Sigmoid colon (tissue), 6 donors: ENCODE measurements at regions not wholly inside any gene's neighbourhood (a gene's known extent, or its start where the extent isn't known, plus 50 kb on each side); places are given as distances from the start of the nearest gene placed in this dataset.

Experiments used
- DNase-seq: peaks from one replicate; pipeline ENCODE4 v3.0.0-alpha.2; 2019
- H3K27ac ChIP-seq, 4 donors: fragments of 200-600 bp; sonication (generic); one replicate each; pipeline ENCODE4 v1.5.1; 2016 to 2019; ENCODE audit warnings: mild to moderate bottlenecking in 1 of 4
- H3K27me3 ChIP-seq, 3 donors: fragments of 200-600 bp; sonication (generic); one replicate each; pipeline ENCODE4 v1.5.1; 2019; ENCODE audit warnings: mild to moderate bottlenecking in 1 of 3
- H3K36me3 ChIP-seq, 4 donors: fragments of 200-600 bp; sonication (generic); one replicate each; pipeline ENCODE4 v1.5.1; 2016 to 2019
- H3K4me1 ChIP-seq, 4 donors: fragments of 200-600 bp; sonication (generic); one replicate each; pipeline ENCODE4 v1.5.1; 2017 to 2019
- H3K4me3 ChIP-seq, 4 donors: fragments of 200-600 bp; sonication (generic); one replicate each; pipeline ENCODE4 v1.5.1; 2017 to 2019; ENCODE audit warnings: mild to moderate bottlenecking in 2 of 4, moderate library complexity in 1 of 4
- H3K9me3 ChIP-seq, 4 donors: fragments of 200-600 bp in 3 of 4; sonication (generic) in 3 of 4; one replicate each; pipeline versions ENCODE4 v1.5.1 to v1.6.1; 2013 to 2019
- CTCF ChIP-seq, 4 experiments: fragments of 450-650 bp in 3 of 4; fragments of 200-600 bp in 1 of 4; IDR thresholded peaks; one replicate each; pipeline ENCODE4 v1.5.1; 2016 to 2019; ENCODE audit warnings: antibody characterized with exemption in 4 of 4, mild to moderate bottlenecking in 3 of 4, moderate library complexity in 2 of 4
- EP300 ChIP-seq, 4 donors: sonication (generic); formaldehyde crosslinking; IDR thresholded peaks; one replicate each; pipeline ENCODE4 v1.6.1; 2017; ENCODE audit warnings: antibody characterized with exemption in 4 of 4
- POLR2A ChIP-seq, 2 donors: fragments of 450-650 bp; IDR thresholded peaks; one replicate each; pipeline ENCODE4 v1.6.1; 2016; ENCODE audit warnings: antibody characterized with exemption in 2 of 2, mild to moderate bottlenecking in 2 of 2, moderate library complexity in 2 of 2
- POLR2AphosphoS5 ChIP-seq, 4 donors: sonication (generic); formaldehyde crosslinking; IDR thresholded peaks; one replicate each; pipeline ENCODE4 v1.6.1; 2017; ENCODE audit warnings: antibody characterized with exemption in 4 of 4
- WGBS, 2 donors: extraction: QIAGEN DNeasy Blood & Tissue Kit; methylation state at CpG; one replicate each; pipeline ENCODE4 v1.1.7; 2013; 5-methylcytosine and 5-hydroxymethylcytosine counted together
- intact Hi-C: fragments of 100-400 bp; cut with DNase I; formaldehyde crosslinking; loops from one replicate; pipeline ENCODE4 v1.15.1; 2023
- donor health status: healthy with polysubstance abuse.
- donor health status: healthy.

- Histone ChIP-seq H3K4me1 (no peaks in the 10 kb centered on the region), H3K9me3 (no peaks in the 10 kb centered on the region), H3K36me3 (no peaks in the 10 kb centered on the region), H3K27me3 (no peaks in the 10 kb centered on the region), H3K27ac (no peak overlapping the region), H3K4me3 (no peak overlapping the region)
- no peak for TF ChIP-seq CTCF (IDR thresholded peaks at IDR 0.05)
- no peak for TF ChIP-seq POLR2AphosphoS5 (IDR thresholded peaks at IDR 0.05)
- no peak for TF ChIP-seq EP300 (IDR thresholded peaks at IDR 0.05)
- TF ChIP-seq POLR2A (IDR thresholded peaks at IDR 0.05) = no peak
- WGBS, 2 donors = 96 to 98% methylated on average over 4 of the region's 4 CpGs
- intact Hi-C loops = no loop called here
- no peak for DNase-seq
Observed at GRCh38 chr2:144211826-144212225, 308.1 kb downstream of the ZEB2 start.

DNA sequence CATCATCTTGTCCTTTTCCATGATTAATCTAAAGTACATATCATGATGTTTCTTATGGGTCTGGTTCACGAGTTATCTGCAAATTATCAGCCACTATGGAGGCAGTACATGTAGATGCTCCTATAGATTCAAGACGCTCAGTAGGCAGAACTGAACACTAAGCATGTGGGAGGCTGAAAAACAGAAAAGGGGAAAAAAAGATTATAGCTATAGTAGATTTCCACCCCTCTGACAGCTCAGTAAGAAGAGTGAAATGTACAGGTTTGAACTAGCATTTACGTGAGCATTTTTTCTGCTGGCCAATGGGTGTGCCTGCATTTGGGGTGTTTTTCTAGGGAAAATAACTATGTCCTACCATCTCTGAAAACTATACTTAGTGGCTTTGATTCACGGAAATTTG is 308.9 kb downstream of the ZEB2 start:
- H3K27ac ChIP-seq = no peak overlapping the region
- DNase-seq = no peak
- TF ChIP-seq POLR2A (IDR thresholded peaks at IDR 0.05) = no peak
- TF ChIP-seq CTCF (IDR thresholded peaks at IDR 0.05) = no peak
- no peak for TF ChIP-seq EP300 (IDR thresholded peaks at IDR 0.05)
- no peak for TF ChIP-seq POLR2AphosphoS5 (IDR thresholded peaks at IDR 0.05)
- no peaks in the 10 kb centered on the region for H3K36me3 ChIP-seq
- 94 to 98% methylated on average over 4 of the region's 4 CpGs for WGBS, 2 donors
- no peaks in the 10 kb centered on the region for H3K4me1 ChIP-seq
- H3K27me3 ChIP-seq = no peaks in the 10 kb centered on the region
- no peaks in the 10 kb centered on the region for H3K9me3 ChIP-seq
- no peak overlapping the region for H3K4me3 ChIP-seq
- intact Hi-C loops = no loop called here

GRCh38 chr2:144210076-144210475 is 309.8 kb downstream of the ZEB2 start:
- WGBS, 2 donors = 94 to 97% methylated on average over 2 of the region's 2 CpGs
- no peak overlapping the region for H3K4me3 ChIP-seq
- intact Hi-C loops = no loop called here
- no peak for DNase-seq
- no peaks in the 10 kb centered on the region for H3K9me3 ChIP-seq
- H3K27ac ChIP-seq = no peak overlapping the region
- TF ChIP-seq POLR2AphosphoS5 (IDR thresholded peaks at IDR 0.05) = no peak
- no peak for TF ChIP-seq POLR2A (IDR thresholded peaks at IDR 0.05)
- no peak for TF ChIP-seq CTCF (IDR thresholded peaks at IDR 0.05)
- TF ChIP-seq EP300 (IDR thresholded peaks at IDR 0.05) = no peak
- H3K36me3 ChIP-seq = no peaks in the 10 kb centered on the region
- no peaks in the 10 kb centered on the region for H3K27me3 ChIP-seq
- no peaks in the 10 kb centered on the region for H3K4me1 ChIP-seq

DNA sequence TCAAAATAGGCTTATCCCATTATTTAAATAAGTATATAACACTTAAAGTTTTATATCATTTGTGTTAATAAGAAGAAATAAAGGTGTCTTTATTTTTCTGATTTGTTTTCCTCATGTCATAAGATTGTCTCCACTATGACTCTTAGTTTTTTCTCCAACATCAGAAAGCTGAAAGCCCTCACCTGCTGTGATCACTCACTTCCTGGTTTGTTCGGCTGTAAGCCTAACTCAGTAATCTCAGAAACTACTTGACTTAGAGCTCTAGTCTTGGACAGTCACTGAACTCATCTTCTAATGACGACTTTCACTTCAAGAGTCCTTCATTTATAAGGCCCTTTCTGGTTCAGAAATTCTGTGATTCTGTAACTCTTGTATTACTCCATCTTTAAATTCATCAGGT is 311.0 kb downstream of the ZEB2 start:
- TF ChIP-seq POLR2AphosphoS5 (IDR thresholded peaks at IDR 0.05) (no peak), EP300 (IDR thresholded peaks at IDR 0.05) (no peak), CTCF (IDR thresholded peaks at IDR 0.05) (no peak), POLR2A (IDR thresholded peaks at IDR 0.05) (no peak)
- no peaks in the 10 kb centered on the region for H3K36me3 ChIP-seq
- no peaks in the 10 kb centered on the region for H3K9me3 ChIP-seq
- intact Hi-C loops = no loop called here
- no peak for DNase-seq
- WGBS, 2 donors = 91 to 93% methylated on average over 2 of the region's 2 CpGs
- H3K27me3 ChIP-seq = no peaks in the 10 kb centered on the region
- no peak overlapping the region for H3K27ac ChIP-seq
- no peak overlapping the region for H3K4me3 ChIP-seq
- no peaks in the 10 kb centered on the region for H3K4me1 ChIP-seq

- Histone ChIP-seq H3K27ac (no peak overlapping the region), H3K9me3 (no peaks in the 10 kb centered on the region), H3K4me1 (no peaks in the 10 kb centered on the region), H3K27me3 (no peaks in the 10 kb centered on the region), H3K4me3 (no peak overlapping the region), H3K36me3 (no peaks in the 10 kb centered on the region)
- 96 to 97% methylated on average over 2 of the region's 2 CpGs for WGBS, 2 donors
- no peak for DNase-seq
- intact Hi-C loops = no loop called here
- no peak for TF ChIP-seq EP300 (IDR thresholded peaks at IDR 0.05)
- TF ChIP-seq POLR2AphosphoS5 (IDR thresholded peaks at IDR 0.05) = no peak
- no peak for TF ChIP-seq POLR2A (IDR thresholded peaks at IDR 0.05)
- TF ChIP-seq CTCF (IDR thresholded peaks at IDR 0.05) = no peak
Observed at GRCh38 chr2:144206019-144206418, 313.9 kb downstream of the ZEB2 start.
